GM12891 (cell line): ENCODE measurements at regions not wholly inside any gene's neighbourhood (a gene's known extent, or its start where the extent isn't known, plus 50 kb on each side); places are given as distances from the start of the nearest gene placed in this dataset.

ENCODE experiments used
- PAX5 ChIP-seq: IDR thresholded peaks from 2 replicates; pipeline ENCODE4 v1.6.1; 2011; ENCODE audit warnings: low read length, moderate library complexity, mild to moderate bottlenecking; ENCODE audit not compliant: insufficient read depth, severe bottlenecking
- POLR2A ChIP-seq: IDR thresholded peaks from 2 replicates; pipeline ENCODE4 v1.6.1; 2011; ENCODE audit warnings: low read depth, low read length, control low read depth
- POLR2AphosphoS5 ChIP-seq: IDR thresholded peaks from 2 replicates; pipeline ENCODE4 v1.6.1; 2011; ENCODE audit warnings: low read depth, low read length, control low read depth

GRCh38 chr16:59148056-59148768 lies 414.1 kb upstream of the GOT2 start:
- TF ChIP-seq POLR2A (no peak), POLR2AphosphoS5 (no peak), PAX5 (no peak)
